HepG2 (cell line): ENCODE measurements at regions not wholly inside any gene's neighbourhood (a gene's known extent, or its start where the extent isn't known, plus 50 kb on each side); places are given as distances from the start of the nearest gene placed in this dataset.

Experiments
- ATAC-seq: fragments of 200-7000 bp; cut with Tn5 transposase; 3 replicates; pipeline ENCODE4 v1.9.1; 2020; ENCODE audit warnings: mild to moderate bottlenecking, moderate library complexity
- BruUV-seq: library from RNA; stranded (reverse); fragments of 400-500 nt; replicated peaks from 2 replicates; lab custom pipeline; 2021; lab: Mats Ljungman, UMichigan
- CTCF ChIA-PET: fragments of 300-600 bp; formaldehyde crosslinking; extraction: SDS; loops from one replicate; lab custom pipeline; 2021; ENCODE audit warnings: low total read pairs, inconsistent platforms, low intra/inter-chr PET ratio; lab: Yijun Ruan, JAX
- POLR2A ChIA-PET: fragments of 350-600 bp; sonication (Branson Sonifier 250); formaldehyde crosslinking; loops from one replicate; lab custom pipeline; 2020; ENCODE audit warnings: antibody characterized with exemption, inconsistent platforms; lab: Yijun Ruan, JAX
- DNase-seq: peaks from one replicate; pipeline ENCODE4 v3.0.0-alpha.2; 2015; ENCODE audit warnings: low spot score
- FAIRE-seq: peaks from 3 replicates; lab custom pipeline; 2011; peaks lifted over from hg19 to GRCh38; lab: Jason Lieb, UNC
- H2AFZ ChIP-seq: one replicate; pipeline ENCODE4 v1.6.1; 2011; ENCODE audit warnings: low read length, inconsistent platforms
- H3K27ac ChIP-seq: fragments of 300-600 bp; 3 replicates; pipeline ENCODE4 v1.8.0; 2011; ENCODE audit warnings: mixed run types, mild to moderate bottlenecking, mixed read lengths, low read length, inconsistent platforms; ENCODE audit not compliant: insufficient read depth; ENCODE audit errors: extremely low read length
- H3K27me3 ChIP-seq, 2 experiments: fragments of 200-600 bp in 1 of 2; 2 replicates in 1 of 2; 3 replicates in 1 of 2; pipeline versions ENCODE4 v1.6.0 to v1.8.0; 2011; ENCODE audit warnings: low read length in 2 of 2, mild to moderate bottlenecking in 2 of 2, moderate library complexity in 2 of 2, inconsistent platforms in 1 of 2; ENCODE audit not compliant: insufficient read depth in 2 of 2, control insufficient read depth in 1 of 2
- H3K36me3 ChIP-seq, 2 experiments: fragments of 200-600 bp in 1 of 2; replicated peaks in 1 of 2; 2 replicates in 1 of 2; 3 replicates in 1 of 2; pipeline versions ENCODE4 v1.5.1 to v1.8.0; 2011; ENCODE audit warnings: low read length in 2 of 2, inconsistent platforms in 1 of 2; ENCODE audit not compliant: insufficient read depth in 2 of 2, control insufficient read depth in 1 of 2
- H3K4me1 ChIP-seq: 2 replicates; pipeline ENCODE4 v1.5.1; 2012; ENCODE audit warnings: low read length, inconsistent platforms; ENCODE audit not compliant: insufficient read depth
- H3K4me2 ChIP-seq: 2 replicates; pipeline ENCODE4 v1.6.0; 2011; ENCODE audit warnings: low read depth, low read length, inconsistent platforms
- H3K4me3 ChIP-seq, 3 experiments: fragments of 200-600 bp in 1 of 3; sonication (generic), shearing (Covaris generic) in 1 of 3; replicated peaks in 1 of 3; 2 replicates each; pipeline ENCODE4 v1.5.1; 2011 to 2016; ENCODE audit warnings: low read length in 3 of 3, inconsistent platforms in 2 of 3, low read depth in 2 of 3, mild to moderate bottlenecking in 2 of 3, control low read depth in 1 of 3, mixed read lengths in 1 of 3; ENCODE audit not compliant: insufficient read depth in 1 of 3
- H3K79me2 ChIP-seq: one replicate; pipeline ENCODE4 v1.6.1; 2011; ENCODE audit warnings: low read length, inconsistent platforms; ENCODE audit not compliant: insufficient read depth
- H3K9ac ChIP-seq: 2 replicates; pipeline ENCODE4 v1.6.0; 2011; ENCODE audit warnings: mild to moderate bottlenecking, low read depth, low read length, inconsistent platforms; ENCODE audit not compliant: insufficient read depth
- H3K9me3 ChIP-seq: 2 replicates; pipeline ENCODE4 v1.5.1; 2012; ENCODE audit warnings: mild to moderate bottlenecking, low read length
- H4K20me1 ChIP-seq: 2 replicates; pipeline ENCODE4 v1.6.0; 2011; ENCODE audit warnings: inconsistent platforms, mild to moderate bottlenecking, low read length, moderate library complexity; ENCODE audit not compliant: insufficient read depth
- BORCS8-MEF2B ChIP-seq: sonication (generic); formaldehyde crosslinking; IDR thresholded peaks from 2 replicates; pipeline ENCODE4 v1.8.0; 2022; ENCODE audit warnings: mild to moderate bottlenecking, missing genetic modification reagents
- CAMTA2 ChIP-seq: sonication (generic); formaldehyde crosslinking; IDR thresholded peaks from 2 replicates; pipeline ENCODE4 v1.4.0; 2020; ENCODE audit warnings: mild to moderate bottlenecking, missing genetic modification reagents, borderline replicate concordance
- EZH2 ChIP-seq: conservative IDR thresholded peaks from 2 replicates; pipeline ENCODE4 v1.6.1; 2012; ENCODE audit warnings: mild to moderate bottlenecking, low read depth, low read length, moderate library complexity
- FLYWCH1 ChIP-seq: sonication (generic); formaldehyde crosslinking; IDR thresholded peaks from 2 replicates; pipeline ENCODE4 v1.8.1; 2023; ENCODE audit warnings: mild to moderate bottlenecking, missing genetic modification reagents
- GLI4 ChIP-seq: sonication (generic); formaldehyde crosslinking; IDR thresholded peaks from 2 replicates; pipeline ENCODE4 v1.5.1; 2020; ENCODE audit warnings: missing genetic modification reagents, mild to moderate bottlenecking, moderate library complexity, borderline replicate concordance
- HMG20B ChIP-seq: conservative IDR thresholded peaks from 2 replicates; pipeline ENCODE4 v1.6.1; 2016; ENCODE audit warnings: missing genetic modification reagents, missing compliant biosample characterization
- KLF16 ChIP-seq, 2 experiments: sonication (generic) in 1 of 2; formaldehyde crosslinking in 1 of 2; IDR thresholded peaks; 2 replicates each; pipeline versions ENCODE4 v1.6.1 to v1.8.0; 2016 to 2023; ENCODE audit warnings: missing genetic modification reagents in 2 of 2, missing compliant biosample characterization in 1 of 2
- MTA3 ChIP-seq: sonication (generic); formaldehyde crosslinking; IDR thresholded peaks from 2 replicates; pipeline ENCODE4 v1.4.0; 2020; ENCODE audit warnings: missing genetic modification reagents
- NBN ChIP-seq: fragments of 450-650 bp; conservative IDR thresholded peaks from 2 replicates; pipeline ENCODE4 v1.6.1; 2017
- NFKB2 ChIP-seq: sonication (generic); formaldehyde crosslinking; IDR thresholded peaks from 2 replicates; pipeline ENCODE4 v1.4.0; 2020; ENCODE audit warnings: missing genetic modification reagents, borderline replicate concordance
- RBFOX2 ChIP-seq: fragments of 200-400 bp; formaldehyde crosslinking; IDR thresholded peaks from 2 replicates; pipeline ENCODE4 v1.6.1; 2017; ENCODE audit warnings: low read depth, mild to moderate bottlenecking, low read length
- SALL2 ChIP-seq: sonication (generic); formaldehyde crosslinking; IDR thresholded peaks from 2 replicates; pipeline ENCODE4 v1.8.1; 2023; ENCODE audit warnings: mild to moderate bottlenecking, missing genetic modification reagents, inconsistent platforms
- ZNF343 ChIP-seq: sonication (generic); formaldehyde crosslinking; IDR thresholded peaks from 2 replicates; pipeline ENCODE4 v1.4.0; 2020; ENCODE audit warnings: mild to moderate bottlenecking, missing genetic modification reagents
- WGBS: methylation state at CpG from one replicate; pipeline ENCODE4 v1.1.6; 2017; ENCODE audit warnings: low lambda C conversion rate; 5-methylcytosine and 5-hydroxymethylcytosine counted together
- in situ Hi-C: cut with HindIII; loops from 2 replicates; pipeline ENCODE4 v1.10.0; 2017; ENCODE audit warnings: low pct_unique_long_range_greater_than_20kb; ENCODE audit not compliant: extremely low pct_ligation_motif_present
- intact Hi-C: fragments of 100-400 bp; cut with micrococcal nuclease; formaldehyde crosslinking; loops from one replicate; pipeline ENCODE4 v1.10.0; 2022; ENCODE audit not compliant: unreplicated experiment
- TF ChIP-seq, protein P1 (sequence below): IDR thresholded peaks from 2 replicates; pipeline ENCODE4 v1.6.1; 2016; ENCODE audit warnings: low read depth, borderline replicate concordance
- TF ChIP-seq, protein P2 (sequence below): sonication (generic); formaldehyde crosslinking; IDR thresholded peaks from 2 replicates; pipeline ENCODE4 v1.4.0; 2020; ENCODE audit warnings: missing genetic modification reagents, borderline replicate concordance

DNA sequence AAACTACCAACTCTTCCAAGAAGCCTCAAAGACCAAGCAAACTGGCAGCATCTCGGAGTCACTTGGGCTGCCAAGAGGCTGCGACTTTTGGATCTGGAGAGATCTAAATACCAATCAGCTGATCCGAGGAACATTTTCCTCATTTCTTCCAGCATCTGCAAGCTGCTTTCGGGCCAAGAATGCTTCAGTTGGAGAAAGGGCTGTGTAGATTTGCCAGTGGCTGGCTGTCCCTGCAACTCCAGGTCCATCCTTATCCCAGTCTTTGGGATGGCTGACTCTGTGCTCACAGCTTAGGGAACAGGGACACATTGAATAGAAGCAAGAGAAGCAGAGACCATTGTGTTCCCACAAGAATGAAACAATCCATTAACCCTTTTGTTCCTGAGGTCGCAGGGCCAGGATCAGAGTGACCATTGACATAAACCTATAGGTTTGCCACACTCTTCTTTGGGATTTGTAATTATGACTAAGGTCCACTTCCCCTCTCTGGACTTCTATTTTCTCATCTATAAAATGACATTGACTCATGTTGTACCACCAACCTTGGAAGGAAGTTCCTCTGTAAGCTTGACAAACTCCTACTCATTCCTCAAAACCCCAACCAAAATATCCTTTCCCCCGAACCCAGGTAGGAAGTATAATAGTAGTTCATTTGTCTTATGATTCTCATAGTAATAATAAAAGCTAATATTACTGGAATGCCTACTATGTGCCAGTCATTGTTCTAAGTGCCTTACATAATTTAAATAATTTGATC lies 340.8 kb downstream of the MN1 start:
- TF ChIP-seq ZNF343 (no peak), GLI4 (no peak), NFKB2 (CRISPR knock-in tag) (no peak), EZH2 (no peak), NBN (no peak), KLF16 (CRISPR knock-in tag; IDR thresholded peaks at IDR 0.05) (no peak), BORCS8-MEF2B (CRISPR knock-in tag) (no peak), CAMTA2 (CRISPR knock-in tag) (no peak), MTA3 (CRISPR knock-in tag) (no peak), HMG20B (no peak), SALL2 (CRISPR knock-in tag) (no peak), FLYWCH1 (no peak), RBFOX2 (no peak)
- TF ChIP-seq, protein P1, sequence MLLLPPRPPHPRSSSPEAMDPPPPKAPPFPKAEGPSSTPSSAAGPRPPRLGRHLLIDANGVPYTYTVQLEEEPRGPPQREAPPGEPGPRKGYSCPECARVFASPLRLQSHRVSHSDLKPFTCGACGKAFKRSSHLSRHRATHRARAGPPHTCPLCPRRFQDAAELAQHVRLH (CRISPR knock-in tag) = no peak
- TF ChIP-seq, protein P2, sequence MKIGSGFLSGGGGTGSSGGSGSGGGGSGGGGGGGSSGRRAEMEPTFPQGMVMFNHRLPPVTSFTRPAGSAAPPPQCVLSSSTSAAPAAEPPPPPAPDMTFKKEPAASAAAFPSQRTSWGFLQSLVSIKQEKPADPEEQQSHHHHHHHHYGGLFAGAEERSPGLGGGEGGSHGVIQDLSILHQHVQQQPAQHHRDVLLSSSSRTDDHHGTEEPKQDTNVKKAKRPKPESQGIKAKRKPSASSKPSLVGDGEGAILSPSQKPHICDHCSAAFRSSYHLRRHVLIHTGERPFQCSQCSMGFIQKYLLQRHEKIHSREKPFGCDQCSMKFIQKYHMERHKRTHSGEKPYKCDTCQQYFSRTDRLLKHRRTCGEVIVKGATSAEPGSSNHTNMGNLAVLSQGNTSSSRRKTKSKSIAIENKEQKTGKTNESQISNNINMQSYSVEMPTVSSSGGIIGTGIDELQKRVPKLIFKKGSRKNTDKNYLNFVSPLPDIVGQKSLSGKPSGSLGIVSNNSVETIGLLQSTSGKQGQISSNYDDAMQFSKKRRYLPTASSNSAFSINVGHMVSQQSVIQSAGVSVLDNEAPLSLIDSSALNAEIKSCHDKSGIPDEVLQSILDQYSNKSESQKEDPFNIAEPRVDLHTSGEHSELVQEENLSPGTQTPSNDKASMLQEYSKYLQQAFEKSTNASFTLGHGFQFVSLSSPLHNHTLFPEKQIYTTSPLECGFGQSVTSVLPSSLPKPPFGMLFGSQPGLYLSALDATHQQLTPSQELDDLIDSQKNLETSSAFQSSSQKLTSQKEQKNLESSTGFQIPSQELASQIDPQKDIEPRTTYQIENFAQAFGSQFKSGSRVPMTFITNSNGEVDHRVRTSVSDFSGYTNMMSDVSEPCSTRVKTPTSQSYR (CRISPR knock-in tag) = no peak
- no peak overlapping the region for H2AFZ ChIP-seq
- peaks cover 2 to 17% of the 10 kb centered on the region in 2 experiments; a peak in 3 of 5 replicates for H3K27me3 ChIP-seq
- H3K4me1 ChIP-seq = 0 out of 2 replicates have a peak, but pooled peaks cover 10% of the 10 kb centered on the region
- no peak overlapping the region for H3K9ac ChIP-seq
- no peak overlapping the region for H3K4me3 ChIP-seq
- ChIA-PET CTCF (no interaction called here), POLR2A (no interaction called here)
- FAIRE-seq (no peak), ATAC-seq (no peak), DNase-seq (no peak)
- WGBS = 5% methylated on average over 6 of the region's 6 CpGs
- no peaks in the 10 kb centered on the region for H4K20me1 ChIP-seq
- H3K27ac ChIP-seq = no peak overlapping the region
- no peaks in the 10 kb centered on the region for H3K9me3 ChIP-seq
- no TSS peak for BruUV-seq
- intact Hi-C loops = no loop called here
- in situ Hi-C loops = no loop called here
- H3K36me3 ChIP-seq = no peaks in the 10 kb centered on the region
- H3K4me2 ChIP-seq = no peak overlapping the region
- no peaks in the 10 kb centered on the region for H3K79me2 ChIP-seq
